ENCODE measurements at regions not wholly inside any gene's neighbourhood (a gene's known extent, or its start where the extent isn't known, plus 50 kb on each side); places are given as distances from the start of the nearest gene placed in this dataset.
"Not testable (repeated sequence)": the region's sequence is repeated elsewhere in the genome, so short reads cannot be mapped to it uniquely, and the experiment has no call there.

DNA sequence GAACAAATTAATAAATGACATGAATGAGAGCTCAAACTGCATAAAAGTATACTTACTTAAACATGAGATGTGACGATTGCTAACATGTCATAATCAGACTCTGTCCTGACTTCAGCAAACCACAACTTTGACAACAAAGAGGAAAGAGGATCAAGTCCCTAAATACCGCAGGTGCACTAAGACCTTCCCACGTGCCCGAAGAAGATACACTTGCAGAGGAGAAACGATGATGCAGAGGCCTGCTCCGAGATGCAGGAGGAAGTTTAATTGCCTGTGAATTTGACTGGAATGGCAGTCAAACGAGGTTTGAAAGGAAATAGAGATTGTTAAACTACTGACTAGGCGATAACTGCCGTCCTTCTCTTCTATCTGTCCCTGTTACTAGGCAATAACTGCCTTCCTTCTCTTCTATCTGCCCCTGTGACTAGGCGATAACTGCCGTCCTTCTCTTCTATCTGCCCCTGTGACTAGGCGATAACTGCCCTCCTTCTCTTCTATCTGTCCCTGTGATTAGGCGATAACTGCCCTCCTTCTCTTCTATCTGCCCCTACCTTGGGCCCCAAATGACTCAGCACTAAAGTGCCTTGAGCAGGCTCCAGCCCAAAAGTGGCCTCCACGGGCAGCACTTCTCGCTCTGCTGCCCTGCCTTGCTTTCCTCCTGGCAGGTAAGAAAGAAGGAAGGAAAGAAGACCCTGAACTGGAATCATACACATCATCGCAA, 2226.0 kb upstream of the DEFB115 start:
- TF ChIP-seq, protein P1, sequence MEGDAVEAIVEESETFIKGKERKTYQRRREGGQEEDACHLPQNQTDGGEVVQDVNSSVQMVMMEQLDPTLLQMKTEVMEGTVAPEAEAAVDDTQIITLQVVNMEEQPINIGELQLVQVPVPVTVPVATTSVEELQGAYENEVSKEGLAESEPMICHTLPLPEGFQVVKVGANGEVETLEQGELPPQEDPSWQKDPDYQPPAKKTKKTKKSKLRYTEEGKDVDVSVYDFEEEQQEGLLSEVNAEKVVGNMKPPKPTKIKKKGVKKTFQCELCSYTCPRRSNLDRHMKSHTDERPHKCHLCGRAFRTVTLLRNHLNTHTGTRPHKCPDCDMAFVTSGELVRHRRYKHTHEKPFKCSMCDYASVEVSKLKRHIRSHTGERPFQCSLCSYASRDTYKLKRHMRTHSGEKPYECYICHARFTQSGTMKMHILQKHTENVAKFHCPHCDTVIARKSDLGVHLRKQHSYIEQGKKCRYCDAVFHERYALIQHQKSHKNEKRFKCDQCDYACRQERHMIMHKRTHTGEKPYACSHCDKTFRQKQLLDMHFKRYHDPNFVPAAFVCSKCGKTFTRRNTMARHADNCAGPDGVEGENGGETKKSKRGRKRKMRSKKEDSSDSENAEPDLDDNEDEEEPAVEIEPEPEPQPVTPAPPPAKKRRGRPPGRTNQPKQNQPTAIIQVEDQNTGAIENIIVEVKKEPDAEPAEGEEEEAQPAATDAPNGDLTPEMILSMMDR (IDR thresholded peaks at IDR 0.05): not testable (repeated sequence)
- not testable (repeated sequence) for TF ChIP-seq POLR2A (IDR thresholded peaks at IDR 0.05)

All from thyroid gland (tissue), 4 donors.